ENCODE measurements at regions not wholly inside any gene's neighbourhood (a gene's known extent, or its start where the extent isn't known, plus 50 kb on each side); places are given as distances from the start of the nearest gene placed in this dataset.
"Not testable (repeated sequence)": the region's sequence is repeated elsewhere in the genome, so short reads cannot be mapped to it uniquely, and the experiment has no call there.

- TF ChIP-seq, protein P1, sequence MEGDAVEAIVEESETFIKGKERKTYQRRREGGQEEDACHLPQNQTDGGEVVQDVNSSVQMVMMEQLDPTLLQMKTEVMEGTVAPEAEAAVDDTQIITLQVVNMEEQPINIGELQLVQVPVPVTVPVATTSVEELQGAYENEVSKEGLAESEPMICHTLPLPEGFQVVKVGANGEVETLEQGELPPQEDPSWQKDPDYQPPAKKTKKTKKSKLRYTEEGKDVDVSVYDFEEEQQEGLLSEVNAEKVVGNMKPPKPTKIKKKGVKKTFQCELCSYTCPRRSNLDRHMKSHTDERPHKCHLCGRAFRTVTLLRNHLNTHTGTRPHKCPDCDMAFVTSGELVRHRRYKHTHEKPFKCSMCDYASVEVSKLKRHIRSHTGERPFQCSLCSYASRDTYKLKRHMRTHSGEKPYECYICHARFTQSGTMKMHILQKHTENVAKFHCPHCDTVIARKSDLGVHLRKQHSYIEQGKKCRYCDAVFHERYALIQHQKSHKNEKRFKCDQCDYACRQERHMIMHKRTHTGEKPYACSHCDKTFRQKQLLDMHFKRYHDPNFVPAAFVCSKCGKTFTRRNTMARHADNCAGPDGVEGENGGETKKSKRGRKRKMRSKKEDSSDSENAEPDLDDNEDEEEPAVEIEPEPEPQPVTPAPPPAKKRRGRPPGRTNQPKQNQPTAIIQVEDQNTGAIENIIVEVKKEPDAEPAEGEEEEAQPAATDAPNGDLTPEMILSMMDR (IDR thresholded peaks at IDR 0.05; ENCODE audit: low read depth, low read length, missing control alignments) = peak; percentile 29
- H3K4me3 ChIP-seq (ENCODE audit: low read depth, low read length); in situ Hi-C loops (cut with HindIII; ENCODE audit: low sequenced_read_pairs); DNase-seq (ENCODE audit: low read depth): not testable (repeated sequence)
Observed at GRCh38 chr2:87229091-87229689, 207.5 kb upstream of the PLGLB1 start.

GRCh38 chr2:87229964-87230363 is 208.3 kb upstream of the PLGLB1 start:
- in situ Hi-C loops (cut with HindIII; ENCODE audit: low sequenced_read_pairs); DNase-seq (ENCODE audit: low read depth); H3K4me3 ChIP-seq (ENCODE audit: low read depth, low read length): not testable (repeated sequence)

DNA sequence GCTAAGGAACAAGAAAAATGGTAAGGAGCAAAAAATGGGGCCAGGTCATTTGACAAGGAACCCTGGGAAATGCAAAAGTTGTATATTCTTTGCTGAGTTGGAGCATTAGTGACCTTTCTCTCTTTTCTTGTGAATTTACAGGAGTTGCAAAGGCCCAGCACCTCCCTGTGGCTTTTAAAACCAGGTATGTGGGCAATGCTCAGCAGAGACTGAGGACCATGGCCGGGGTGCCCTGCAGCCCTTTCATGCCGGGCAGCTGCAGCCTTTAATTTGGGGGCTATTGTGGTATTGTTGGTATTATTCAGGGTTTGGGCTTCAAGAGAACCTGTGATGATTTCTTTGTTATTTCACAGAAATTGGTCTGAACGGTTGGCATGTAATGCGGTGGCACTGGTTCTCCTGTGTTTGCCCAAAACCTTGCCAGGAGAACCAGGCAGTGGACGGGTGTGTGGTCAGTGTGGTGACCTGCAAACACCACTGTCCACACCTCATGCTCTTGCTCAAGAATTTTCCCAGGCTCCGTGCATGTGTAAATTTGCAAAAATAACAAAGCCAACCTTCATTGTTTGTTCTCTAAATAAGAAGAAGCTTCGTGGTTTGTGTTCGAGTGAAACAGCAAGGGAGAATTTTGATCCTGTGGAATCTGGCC is 213.8 kb upstream of the PLGLB1 start:
- DNase-seq (ENCODE audit: low read depth); in situ Hi-C loops (cut with HindIII; ENCODE audit: low sequenced_read_pairs); H3K4me3 ChIP-seq (ENCODE audit: low read depth, low read length): not testable (repeated sequence)

GRCh38 chr2:87237570-87238336 is 216.1 kb upstream of the PLGLB1 start:
- in situ Hi-C loops (cut with HindIII; ENCODE audit: low sequenced_read_pairs); H3K4me3 ChIP-seq (ENCODE audit: low read depth, low read length); DNase-seq (ENCODE audit: low read depth): not testable (repeated sequence)

DNA sequence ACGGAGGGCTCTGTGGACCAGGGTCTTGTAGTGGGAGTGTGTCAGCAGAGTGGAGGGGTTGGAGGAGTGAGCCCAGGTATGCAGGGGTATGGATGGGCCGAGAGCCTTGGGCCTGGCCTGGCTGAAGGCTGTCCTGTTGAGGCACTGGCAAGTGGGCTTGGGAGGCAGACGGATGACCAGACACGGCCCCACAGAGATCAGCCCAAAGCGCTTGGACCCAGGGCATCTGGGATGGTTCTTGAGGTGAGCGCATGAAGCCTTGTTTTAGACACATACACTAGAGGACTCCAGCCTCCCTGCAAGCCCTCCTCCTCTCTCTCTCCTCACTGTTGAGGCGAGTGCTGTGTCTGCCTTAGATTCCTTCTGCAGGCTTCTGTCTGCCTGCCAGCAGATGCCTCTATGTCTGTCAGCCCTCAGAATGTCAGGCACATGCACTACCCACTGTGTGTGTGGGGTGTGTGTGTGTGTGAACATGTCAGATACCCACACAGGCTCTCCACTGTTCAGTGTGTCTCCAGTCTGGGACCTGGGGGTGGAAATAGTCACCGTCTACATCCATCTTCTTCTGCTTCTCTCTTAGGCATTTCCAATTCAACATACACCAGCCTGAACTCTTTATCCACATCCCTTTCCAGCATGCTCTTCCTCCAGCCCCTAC is 218.0 kb upstream of the PLGLB1 start:
- in situ Hi-C loops (cut with HindIII; ENCODE audit: low sequenced_read_pairs); DNase-seq (ENCODE audit: low read depth); H3K4me3 ChIP-seq (ENCODE audit: low read depth, low read length): not testable (repeated sequence)

GRCh38 chr2:87246066-87246717 is 224.5 kb upstream of the PLGLB1 start:
- in situ Hi-C loops (cut with HindIII; ENCODE audit: low sequenced_read_pairs); DNase-seq (ENCODE audit: low read depth); H3K4me3 ChIP-seq (ENCODE audit: low read depth, low read length): not testable (repeated sequence)

GRCh38 chr2:87252046-87252445 is 230.4 kb upstream of the PLGLB1 start:
- H3K4me3 ChIP-seq (ENCODE audit: low read depth, low read length); DNase-seq (ENCODE audit: low read depth); in situ Hi-C loops (cut with HindIII; ENCODE audit: low sequenced_read_pairs): not testable (repeated sequence)

- in situ Hi-C loops (cut with HindIII; ENCODE audit: low sequenced_read_pairs); DNase-seq (ENCODE audit: low read depth); H3K4me3 ChIP-seq (ENCODE audit: low read depth, low read length): not testable (repeated sequence)
Observed at GRCh38 chr2:87254562-87254961, 232.9 kb upstream of the PLGLB1 start.

GRCh38 chr2:87255410-87255809 is 233.8 kb upstream of the PLGLB1 start:
- in situ Hi-C loops (cut with HindIII; ENCODE audit: low sequenced_read_pairs); DNase-seq (ENCODE audit: low read depth); H3K4me3 ChIP-seq (ENCODE audit: low read depth, low read length): not testable (repeated sequence)

DNA sequence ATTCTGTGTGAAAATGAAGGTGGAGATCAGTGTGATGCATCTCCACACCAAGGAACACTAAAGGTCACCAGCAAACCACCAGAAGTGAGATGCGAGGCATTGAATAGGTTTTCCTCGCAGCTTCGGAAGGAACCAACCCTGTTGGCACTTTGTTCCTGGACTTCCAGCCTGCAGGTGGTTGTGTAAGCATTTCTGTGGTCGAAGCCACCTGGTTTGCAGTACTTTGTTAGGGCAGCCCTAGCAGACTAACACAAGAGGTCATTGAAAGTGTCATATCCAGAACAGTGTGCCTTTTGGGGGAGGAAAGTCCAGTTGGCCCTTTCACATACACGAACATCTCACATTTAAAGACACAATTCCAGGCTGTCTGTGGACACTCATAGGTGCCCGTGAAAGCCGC is 237.2 kb upstream of the PLGLB1 start:
- in situ Hi-C loops (cut with HindIII; ENCODE audit: low sequenced_read_pairs); DNase-seq (ENCODE audit: low read depth); H3K4me3 ChIP-seq (ENCODE audit: low read depth, low read length): not testable (repeated sequence)

- H3K4me3 ChIP-seq (ENCODE audit: low read depth, low read length); DNase-seq (ENCODE audit: low read depth); in situ Hi-C loops (cut with HindIII; ENCODE audit: low sequenced_read_pairs): not testable (repeated sequence)
Observed at GRCh38 chr2:87262184-87262702, 240.6 kb upstream of the PLGLB1 start.

DNA sequence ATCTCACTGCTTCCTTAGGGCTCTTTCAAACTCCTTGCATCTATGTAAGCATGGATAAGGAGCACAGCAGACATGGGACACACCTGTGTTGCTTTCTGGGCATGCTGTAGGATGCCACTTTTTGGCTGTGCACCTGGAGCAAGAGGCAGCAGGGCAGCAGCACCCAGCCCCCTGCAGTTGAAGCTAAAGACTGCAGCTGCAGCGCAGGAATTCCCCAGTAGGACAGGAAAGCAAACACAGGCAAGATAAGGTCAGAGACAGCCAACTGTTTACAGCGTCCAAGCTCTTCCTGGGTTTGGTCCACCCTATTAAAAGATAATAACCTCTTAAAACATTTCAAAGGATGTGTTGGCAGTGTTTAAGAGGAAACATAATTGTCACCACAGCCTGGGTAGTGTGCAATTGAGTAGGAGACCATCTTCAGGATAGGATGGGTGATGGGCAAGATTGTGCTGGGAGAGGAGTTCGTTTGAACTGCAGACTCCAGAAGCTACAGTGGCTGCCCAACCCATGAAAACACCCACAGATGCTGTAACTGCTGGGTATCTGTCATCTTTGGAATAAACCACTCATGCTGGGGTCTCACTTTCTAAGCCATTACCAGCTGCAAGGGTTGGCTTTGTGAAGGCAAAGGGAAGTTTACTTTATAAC is 242.3 kb upstream of the PLGLB1 start:
- in situ Hi-C loops (cut with HindIII; ENCODE audit: low sequenced_read_pairs); DNase-seq (ENCODE audit: low read depth); H3K4me3 ChIP-seq (ENCODE audit: low read depth, low read length): not testable (repeated sequence)

- H3K4me3 ChIP-seq (ENCODE audit: low read depth, low read length); DNase-seq (ENCODE audit: low read depth); in situ Hi-C loops (cut with HindIII; ENCODE audit: low sequenced_read_pairs): not testable (repeated sequence)
Observed at GRCh38 chr2:87275192-87275591, 253.5 kb upstream of the PLGLB1 start.

- H3K4me3 ChIP-seq (ENCODE audit: low read depth, low read length); DNase-seq (ENCODE audit: low read depth); in situ Hi-C loops (cut with HindIII; ENCODE audit: low sequenced_read_pairs): not testable (repeated sequence)
Observed at GRCh38 chr2:87275974-87276629, 254.5 kb upstream of the PLGLB1 start.

DNA sequence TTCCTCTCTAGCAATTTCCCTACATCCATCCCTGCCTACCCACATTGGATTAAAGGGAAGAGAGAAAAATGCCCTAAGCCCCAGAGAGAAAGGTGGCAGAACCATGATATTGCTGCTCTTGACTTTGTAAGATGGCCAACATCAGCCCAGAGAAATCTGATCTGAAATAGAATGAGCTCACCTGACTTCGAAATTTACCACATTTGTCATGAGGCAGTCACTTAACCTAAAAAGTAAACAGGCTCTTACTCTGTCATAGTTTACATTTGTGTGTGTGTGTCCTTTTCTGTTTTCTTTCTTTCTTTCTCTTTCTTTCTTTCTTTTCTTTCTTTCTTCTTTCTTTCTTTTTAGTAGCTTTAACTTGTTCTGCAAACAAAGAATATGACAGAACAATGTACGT is 255.0 kb upstream of the PLGLB1 start:
- DNase-seq (ENCODE audit: low read depth); in situ Hi-C loops (cut with HindIII; ENCODE audit: low sequenced_read_pairs); H3K4me3 ChIP-seq (ENCODE audit: low read depth, low read length): not testable (repeated sequence)
